ENCODE measurements at regions not wholly inside any gene's neighbourhood (a gene's known extent, or its start where the extent isn't known, plus 50 kb on each side); places are given as distances from the start of the nearest gene placed in this dataset.

DNA sequence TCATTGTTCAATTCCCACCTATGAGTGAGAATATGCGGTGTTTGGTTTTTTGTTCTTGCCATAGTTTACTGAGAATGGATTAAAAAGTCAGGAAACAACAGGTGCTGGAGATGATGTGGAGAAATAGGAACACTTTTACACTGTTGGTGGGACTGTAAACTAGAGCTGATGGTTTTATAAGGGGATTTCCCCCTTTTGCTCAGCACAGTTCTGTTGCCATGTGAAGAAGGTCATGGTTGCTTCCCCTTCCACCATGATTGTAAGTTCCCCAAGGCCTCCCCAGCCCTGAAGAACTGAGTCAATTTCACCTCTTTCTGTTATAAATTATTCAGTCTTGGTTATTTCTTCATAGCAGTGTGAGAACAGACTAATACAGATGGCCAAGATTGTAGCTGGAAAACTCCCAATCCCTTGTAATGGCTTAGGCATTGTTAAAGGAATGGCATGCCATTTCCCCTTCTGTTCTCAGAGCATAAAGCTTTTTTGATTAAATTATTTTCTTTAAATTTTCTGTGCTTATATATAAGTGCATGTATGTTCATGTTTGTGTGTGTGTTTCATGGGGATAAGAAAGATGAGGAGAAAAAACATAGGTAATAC lies 144.8 kb downstream of the BACH1 start:
- no peak for ATAC-seq

- no peak for ATAC-seq
These were observed 150.0 kb downstream of the BACH1 start for GRCh38 chr21:29448766-29449165.

- ATAC-seq = no peak
These were observed 150.7 kb downstream of the BACH1 start for GRCh38 chr21:29449306-29449950.

DNA sequence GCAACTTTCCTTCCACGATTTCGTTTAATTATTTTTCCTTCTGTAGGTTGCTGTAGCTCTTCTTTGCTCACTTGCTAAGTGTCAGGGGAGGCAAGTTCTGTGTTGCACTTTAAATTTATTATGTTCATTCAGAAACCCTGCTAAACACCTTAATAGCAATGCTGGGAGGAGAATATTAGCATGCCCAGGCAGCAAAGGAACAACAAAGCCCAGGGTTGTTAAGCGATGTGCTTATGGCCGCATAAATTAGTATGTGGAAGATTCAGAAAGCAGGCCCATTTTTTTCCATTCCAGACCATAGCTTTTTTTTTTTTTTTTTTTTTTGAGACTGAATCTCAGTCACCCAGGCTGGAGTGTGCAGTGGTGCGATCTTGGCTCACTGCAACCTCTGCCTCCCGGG lies 151.3 kb downstream of the BACH1 start:
- no peak for ATAC-seq

GRCh38 chr21:29453511-29453910 lies 154.8 kb downstream of the BACH1 start:
- ATAC-seq = no peak

- no peak for ATAC-seq
These were observed 155.5 kb downstream of the BACH1 start for GRCh38 chr21:29454179-29454578.

DNA sequence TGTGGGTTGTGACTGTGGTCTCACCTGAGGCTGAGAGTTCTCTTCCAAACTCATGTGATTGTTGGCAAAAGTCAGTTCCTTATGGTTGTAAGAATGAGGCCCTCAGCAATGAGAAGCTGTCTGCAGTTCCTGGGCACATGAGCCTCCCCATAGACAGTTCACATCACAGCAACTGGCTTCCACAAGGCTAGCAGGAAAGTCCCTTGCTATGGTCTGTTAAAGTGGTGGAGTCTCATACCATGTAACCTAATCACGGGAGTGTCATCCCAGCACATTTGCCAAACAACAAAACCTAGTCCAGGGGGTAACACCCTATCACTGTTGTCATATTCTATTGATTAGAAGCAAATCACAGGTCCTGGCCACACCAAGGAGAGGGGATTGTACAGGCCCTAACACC lies 163.8 kb downstream of the BACH1 start:
- ATAC-seq = no peak

- no peak for ATAC-seq
These were observed 166.8 kb downstream of the BACH1 start for GRCh38 chr21:29465546-29465945.

DNA sequence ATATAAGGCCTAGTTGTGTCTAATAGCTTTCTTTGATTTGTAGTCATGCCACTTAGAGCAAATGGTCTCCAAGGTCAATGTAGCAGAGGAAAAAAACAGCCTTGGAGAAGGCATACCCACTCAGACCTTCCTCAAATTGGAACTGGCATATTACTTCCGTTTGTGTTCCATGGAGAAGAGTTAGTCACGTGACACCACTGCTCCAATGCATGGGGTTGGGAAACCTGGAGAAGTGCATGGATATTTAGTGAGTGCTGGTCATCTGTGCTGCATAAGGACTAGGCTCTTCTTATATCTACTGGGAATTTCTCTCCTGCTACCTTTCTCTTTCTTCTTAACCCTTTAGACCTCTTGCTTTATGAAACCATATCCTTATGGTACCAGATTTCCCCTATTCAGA lies 167.8 kb downstream of the BACH1 start:
- ATAC-seq = no peak

DNA sequence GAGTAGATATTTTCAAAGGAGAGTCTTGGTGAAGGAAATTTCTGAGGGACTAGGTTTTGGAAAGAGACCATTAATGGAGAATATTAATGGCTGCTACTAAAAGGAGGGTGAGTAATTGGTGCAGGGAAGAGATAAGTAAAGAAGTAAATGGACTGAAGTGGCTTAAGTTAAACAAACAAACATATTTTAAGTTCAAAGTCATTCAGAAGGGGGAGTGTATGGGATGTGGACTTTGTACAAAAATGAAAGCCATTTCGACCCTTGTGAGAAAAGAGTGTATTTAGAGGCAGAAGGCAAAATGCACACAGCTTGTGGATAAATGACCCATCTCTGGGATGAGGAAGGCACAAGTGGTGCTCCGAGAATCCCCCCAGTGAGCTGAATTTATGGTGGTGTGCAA lies 171.7 kb downstream of the BACH1 start:
- no peak for ATAC-seq

DNA sequence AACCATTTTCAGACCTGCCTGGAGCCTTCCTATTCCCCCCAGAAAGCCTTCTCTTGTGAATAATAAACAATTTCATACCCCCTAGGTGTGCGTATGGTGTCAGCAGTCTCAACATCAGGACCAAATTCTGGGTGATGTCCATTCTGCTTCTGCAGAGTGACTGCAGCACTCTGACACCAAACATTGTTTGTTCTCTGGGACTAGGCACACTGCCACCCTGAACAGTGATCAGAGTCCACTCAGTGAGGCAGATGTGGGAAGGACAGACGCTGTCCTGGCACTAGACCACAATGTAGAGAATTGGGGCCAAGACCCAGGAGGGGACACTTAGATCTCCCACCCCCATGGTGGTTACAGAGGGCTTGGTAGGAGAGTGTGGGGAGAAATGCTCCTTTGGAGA lies 175.1 kb downstream of the BACH1 start:
- no peak for ATAC-seq

GRCh38 chr21:29475329-29475728 lies 176.6 kb downstream of the BACH1 start:
- ATAC-seq = no peak

DNA sequence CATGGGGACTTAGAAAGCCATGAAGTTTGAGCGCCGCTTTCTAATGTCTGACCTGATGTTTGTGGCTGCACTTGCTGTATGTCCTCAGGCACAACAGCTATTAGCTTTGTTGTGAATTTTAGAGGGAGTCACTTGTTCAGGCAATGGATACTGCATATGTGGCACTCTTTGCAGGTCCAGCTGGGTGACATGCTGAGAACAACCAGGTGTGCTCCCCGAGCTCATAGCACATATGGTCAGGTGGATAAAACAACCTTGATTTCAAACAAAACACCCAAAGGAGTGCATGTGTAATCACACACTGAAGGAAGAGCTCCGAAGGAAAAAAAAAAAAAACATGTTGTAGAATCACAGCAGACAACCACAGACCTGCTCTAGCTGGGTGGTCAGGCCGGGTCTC lies 178.6 kb downstream of the BACH1 start:
- no peak for ATAC-seq

DNA sequence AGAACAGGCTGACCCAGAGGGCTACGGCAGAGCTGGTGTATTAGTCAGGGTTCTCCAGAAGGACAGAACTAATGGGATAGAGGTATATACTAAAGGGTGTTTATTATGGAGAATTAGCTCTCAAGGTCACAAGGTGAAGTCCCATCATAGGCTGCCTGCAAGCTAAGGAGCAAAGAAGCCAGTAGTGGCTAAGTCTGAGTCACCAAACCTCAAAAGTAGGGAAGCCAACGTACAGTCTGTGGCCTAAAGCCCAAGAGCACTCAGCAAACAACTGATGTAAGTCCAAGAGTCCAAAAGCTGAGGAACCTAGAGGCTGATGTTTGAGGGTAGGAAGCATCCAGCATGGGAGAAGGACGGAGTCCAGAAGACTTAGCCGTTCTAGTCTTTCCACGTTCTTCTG lies 179.2 kb downstream of the BACH1 start:
- peak; percentile 8 for ATAC-seq

- no peak for ATAC-seq
These were observed 182.4 kb downstream of the BACH1 start for GRCh38 chr21:29481081-29481480.

DNA sequence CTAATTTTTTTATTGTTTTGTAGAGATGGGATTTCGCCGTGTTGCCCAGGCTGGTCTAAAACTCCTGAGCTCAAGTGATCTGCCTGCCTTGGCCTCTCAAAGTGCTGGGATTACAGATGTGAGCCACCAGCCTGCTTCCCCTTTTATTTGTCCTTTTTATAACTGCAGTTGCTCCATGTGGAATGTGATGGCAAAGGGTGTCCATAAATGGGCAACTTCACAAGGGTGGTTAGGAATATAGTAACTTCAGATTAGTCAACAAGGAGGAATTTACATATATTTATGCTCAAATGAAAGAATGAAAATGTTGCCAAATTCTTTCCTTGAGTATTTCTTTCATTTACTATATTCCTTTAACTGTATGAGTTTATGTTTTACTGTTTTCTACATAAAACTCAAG lies 182.9 kb downstream of the BACH1 start:
- no peak for ATAC-seq

GRCh38 chr21:29486306-29486807 lies 187.6 kb downstream of the BACH1 start:
- ATAC-seq = no peak

Data from esophagus mucosa (tissue), 1 donor.